LNCAP (cell line): ENCODE measurements at regions not wholly inside any gene's neighbourhood (a gene's known extent, or its start where the extent isn't known, plus 50 kb on each side); places are given as distances from the start of the nearest gene placed in this dataset.

Experiments
- CTCF ChIP-seq: fragments of 450-650 bp; IDR thresholded peaks from 2 replicates; pipeline ENCODE4 v1.5.1; 2017; ENCODE audit warnings: mild to moderate bottlenecking

DNA sequence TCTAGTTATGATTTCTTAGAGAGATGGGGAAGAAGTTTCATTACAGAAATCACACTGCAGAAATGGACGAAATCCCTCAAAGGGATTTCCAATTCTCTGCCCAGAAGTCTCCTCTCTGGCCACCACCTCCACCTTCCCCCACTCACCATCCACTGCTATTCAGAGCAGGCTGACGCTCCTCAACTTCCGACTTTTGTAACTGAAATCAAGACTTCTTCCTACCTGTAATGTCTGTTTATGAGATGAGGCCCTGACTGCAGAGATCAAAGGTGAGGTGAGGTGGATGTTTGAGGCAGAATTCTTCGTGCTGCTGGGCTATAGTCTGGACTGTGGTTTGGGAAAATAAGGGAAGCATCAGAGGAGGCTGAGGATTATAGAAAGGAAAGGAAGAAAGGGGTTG is 385.2 kb upstream of the ARID1B start:
- TF ChIP-seq CTCF = no peak

DNA sequence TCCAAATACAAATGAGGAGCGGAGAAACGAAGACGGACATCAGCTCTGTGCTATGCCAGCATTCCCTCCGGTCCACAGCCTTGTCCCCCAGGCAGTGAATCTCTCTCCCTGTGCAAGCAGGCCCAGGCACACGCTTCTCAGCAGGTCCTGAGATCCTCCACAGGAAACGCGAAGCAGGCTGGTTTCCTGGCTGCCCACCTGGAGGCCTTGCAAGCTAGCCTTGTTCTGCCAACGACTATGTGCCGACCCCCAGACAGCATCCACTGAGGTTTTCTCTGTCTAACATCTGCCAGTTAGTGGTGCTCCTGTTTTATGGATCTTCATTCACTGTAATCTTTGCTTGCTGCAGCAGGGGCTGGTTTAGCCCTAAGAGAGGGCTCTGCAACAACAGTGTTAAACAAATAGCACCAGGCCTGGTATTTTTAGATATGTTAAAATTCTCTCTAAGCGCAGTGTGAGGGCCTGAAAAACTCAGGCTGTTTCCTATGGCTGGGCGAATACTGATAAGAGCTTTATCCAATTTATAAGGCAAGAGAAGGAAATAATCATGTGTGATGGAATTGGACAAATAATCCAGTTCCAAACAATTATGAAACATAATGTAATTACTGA is 386.0 kb upstream of the ARID1B start:
- no peak for TF ChIP-seq CTCF

GRCh38 chr6:156390621-156391020 is 386.6 kb upstream of the ARID1B start:
- no peak for TF ChIP-seq CTCF

- no peak for TF ChIP-seq CTCF
These were observed 387.9 kb upstream of the ARID1B start for GRCh38 chr6:156389296-156389695.

- TF ChIP-seq CTCF = no peak
These were observed 389.7 kb upstream of the ARID1B start for GRCh38 chr6:156387472-156387871.

DNA sequence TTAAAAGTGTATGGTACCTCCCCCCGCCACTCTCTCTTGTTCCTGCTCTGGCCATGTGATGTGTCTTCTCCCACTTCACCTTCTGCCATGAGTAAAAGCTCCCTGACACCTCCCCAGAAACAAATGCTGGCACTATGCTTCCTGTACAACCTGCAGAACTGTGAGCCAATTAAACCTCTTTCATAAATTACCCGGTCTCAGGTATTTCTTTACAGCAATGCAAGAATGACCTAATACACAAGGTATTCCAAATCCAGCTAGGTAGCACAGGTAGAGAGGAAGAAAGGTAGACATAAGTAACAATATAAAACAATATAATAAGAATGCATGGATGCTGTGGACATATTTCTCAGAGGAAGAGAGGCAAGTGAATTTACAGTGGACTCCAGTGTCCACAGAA is 394.1 kb upstream of the ARID1B start:
- no peak for TF ChIP-seq CTCF

GRCh38 chr6:156379392-156380289 is 397.5 kb upstream of the ARID1B start:
- TF ChIP-seq CTCF = no peak
